Uterus (tissue), 2 donors: ENCODE measurements at regions not wholly inside any gene's neighbourhood (a gene's known extent, or its start where the extent isn't known, plus 50 kb on each side); places are given as distances from the start of the nearest gene placed in this dataset.

Source experiments
- POLR2A ChIP-seq, 2 donors: fragments of 450-650 bp; IDR thresholded peaks; one replicate each; pipeline ENCODE4 v1.6.1; 2016; ENCODE audit warnings: antibody characterized with exemption in 2 of 2, mild to moderate bottlenecking in 1 of 2, moderate library complexity in 1 of 2
- TF ChIP-seq, protein P1 (sequence below), 4 experiments: fragments of 200-600 bp in 2 of 4; fragments of 450-650 bp in 2 of 4; sonication (generic) in 2 of 4; IDR thresholded peaks; one replicate each; pipeline ENCODE4 v1.5.1; 2016 to 2019; ENCODE audit warnings: antibody characterized with exemption in 4 of 4, mild to moderate bottlenecking in 2 of 4, moderate library complexity in 1 of 4

DNA sequence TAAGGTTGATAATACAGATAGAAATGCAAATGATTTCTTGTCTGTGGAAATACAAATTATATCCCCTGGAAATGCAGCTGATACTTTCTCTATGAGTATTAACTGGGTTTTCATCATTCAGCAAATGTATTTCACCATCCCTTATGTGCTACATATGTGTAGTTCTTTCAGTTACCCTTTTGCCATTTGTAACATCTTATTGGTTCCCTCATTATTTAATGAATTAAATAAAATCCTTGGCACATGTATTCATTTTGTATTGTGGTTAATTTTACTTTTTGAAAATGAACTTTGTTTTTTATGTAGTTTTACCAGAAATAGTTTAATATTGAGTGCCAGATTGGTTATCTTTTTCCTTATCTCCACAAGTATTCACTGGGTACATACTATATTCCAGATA is 89.9 kb upstream of the DEPDC1 start:
- TF ChIP-seq, protein P1, sequence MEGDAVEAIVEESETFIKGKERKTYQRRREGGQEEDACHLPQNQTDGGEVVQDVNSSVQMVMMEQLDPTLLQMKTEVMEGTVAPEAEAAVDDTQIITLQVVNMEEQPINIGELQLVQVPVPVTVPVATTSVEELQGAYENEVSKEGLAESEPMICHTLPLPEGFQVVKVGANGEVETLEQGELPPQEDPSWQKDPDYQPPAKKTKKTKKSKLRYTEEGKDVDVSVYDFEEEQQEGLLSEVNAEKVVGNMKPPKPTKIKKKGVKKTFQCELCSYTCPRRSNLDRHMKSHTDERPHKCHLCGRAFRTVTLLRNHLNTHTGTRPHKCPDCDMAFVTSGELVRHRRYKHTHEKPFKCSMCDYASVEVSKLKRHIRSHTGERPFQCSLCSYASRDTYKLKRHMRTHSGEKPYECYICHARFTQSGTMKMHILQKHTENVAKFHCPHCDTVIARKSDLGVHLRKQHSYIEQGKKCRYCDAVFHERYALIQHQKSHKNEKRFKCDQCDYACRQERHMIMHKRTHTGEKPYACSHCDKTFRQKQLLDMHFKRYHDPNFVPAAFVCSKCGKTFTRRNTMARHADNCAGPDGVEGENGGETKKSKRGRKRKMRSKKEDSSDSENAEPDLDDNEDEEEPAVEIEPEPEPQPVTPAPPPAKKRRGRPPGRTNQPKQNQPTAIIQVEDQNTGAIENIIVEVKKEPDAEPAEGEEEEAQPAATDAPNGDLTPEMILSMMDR (IDR thresholded peaks at IDR 0.05) = no peak
- TF ChIP-seq POLR2A (IDR thresholded peaks at IDR 0.05) = no peak
